GM23248 (cell line): ENCODE measurements at regions not wholly inside any gene's neighbourhood (a gene's known extent, or its start where the extent isn't known, plus 50 kb on each side); places are given as distances from the start of the nearest gene placed in this dataset.

ENCODE experiments used
- DNase-seq: peaks from one replicate; pipeline ENCODE4 v3.0.0-alpha.2; 2015
- H2AFZ ChIP-seq: fragments of 200-600 bp; sonication (generic); 2 replicates; pipeline ENCODE4 v1.6.1; 2016; ENCODE audit warnings: antibody characterized with exemption
- H3F3A ChIP-seq: fragments of 200-600 bp; sonication (generic); 2 replicates; pipeline ENCODE4 v1.6.1; 2016; ENCODE audit warnings: mild to moderate bottlenecking, antibody characterized with exemption, mixed run types; ENCODE audit not compliant: insufficient read depth
- H3K27ac ChIP-seq: fragments of 200-600 bp; sonication (generic); 2 replicates; pipeline ENCODE4 v1.5.1; 2016; ENCODE audit warnings: mild to moderate bottlenecking
- H3K27me3 ChIP-seq: fragments of 200-600 bp; sonication (generic); replicated peaks from 2 replicates; pipeline ENCODE4 v1.6.1; 2016; ENCODE audit warnings: mild to moderate bottlenecking; ENCODE audit not compliant: insufficient read depth
- H3K36me3 ChIP-seq: fragments of 200-600 bp; sonication (generic); 2 replicates; pipeline ENCODE4 v1.6.1; 2016; ENCODE audit warnings: low read depth, mild to moderate bottlenecking
- H3K4me1 ChIP-seq: fragments of 200-600 bp; sonication (generic); 2 replicates; pipeline ENCODE4 v1.6.1; 2016; ENCODE audit warnings: mild to moderate bottlenecking; ENCODE audit not compliant: insufficient read depth
- H3K4me2 ChIP-seq: fragments of 200-600 bp; sonication (generic); one replicate; pipeline ENCODE4 v1.6.1; 2016; ENCODE audit warnings: mild to moderate bottlenecking; ENCODE audit not compliant: unreplicated experiment
- H3K4me3 ChIP-seq: fragments of 200-600 bp; sonication (generic); 2 replicates; pipeline ENCODE4 v1.5.1; 2016; ENCODE audit warnings: mild to moderate bottlenecking
- H3K79me2 ChIP-seq: fragments of 200-600 bp; sonication (generic); 2 replicates; pipeline ENCODE4 v1.6.1; 2016; ENCODE audit warnings: mild to moderate bottlenecking; ENCODE audit not compliant: insufficient read depth
- H3K9ac ChIP-seq: fragments of 200-600 bp; sonication (generic); 2 replicates; pipeline ENCODE4 v1.6.1; 2016; ENCODE audit warnings: mild to moderate bottlenecking
- H3K9me2 ChIP-seq: fragments of 200-600 bp; sonication (generic); 2 replicates; pipeline ENCODE4 v1.6.1; 2016; ENCODE audit warnings: mixed run types, mild to moderate bottlenecking, moderate library complexity; ENCODE audit not compliant: insufficient read depth
- H3K9me3 ChIP-seq: fragments of 200-600 bp; sonication (generic); one replicate; pipeline ENCODE4 v1.6.1; 2017; ENCODE audit warnings: low read depth
- H4K20me1 ChIP-seq: fragments of 200-600 bp; sonication (generic); 2 replicates; pipeline ENCODE4 v1.6.0; 2016; ENCODE audit not compliant: insufficient read depth
- EZH2 ChIP-seq: fragments of 200-600 bp; sonication (generic); IDR thresholded peaks from 2 replicates; pipeline ENCODE4 v1.6.1; 2018; ENCODE audit warnings: antibody characterized with exemption, mild to moderate bottlenecking; ENCODE audit not compliant: insufficient read depth, poor library complexity, severe bottlenecking
- EZH2phosphoT487 ChIP-seq: fragments of 200-600 bp; sonication (generic); IDR thresholded peaks from 2 replicates; pipeline ENCODE4 v1.6.1; 2018; ENCODE audit warnings: antibody characterized with exemption, moderate library complexity, mild to moderate bottlenecking, low read depth; ENCODE audit not compliant: insufficient read depth
- WGBS, 2 experiments: methylation state at CpG; one replicate each; pipeline ENCODE4 v1.1.6; 2015 to 2017; ENCODE audit warnings: low lambda C conversion rate in 2 of 2, low coverage in 1 of 2; ENCODE audit errors: missing lambda C conversion rate in 2 of 2; 5-methylcytosine and 5-hydroxymethylcytosine counted together
- in situ Hi-C: fragments of 300-500 bp; cut with MboI; formaldehyde crosslinking; loops from 2 replicates; pipeline ENCODE4 v1.15.0; 2020

- Histone ChIP-seq H3K27me3 (no peaks in the 10 kb centered on the region), H3K36me3 (no peaks in the 10 kb centered on the region), H3F3A (no peaks in the 10 kb centered on the region), H4K20me1 (no peaks in the 10 kb centered on the region), H3K4me1 (no peaks in the 10 kb centered on the region), H3K4me3 (no peak overlapping the region), H3K4me2 (no peak overlapping the region), H3K27ac (no peak overlapping the region), H2AFZ (no peak overlapping the region), H3K9me3 (no peaks in the 10 kb centered on the region), H3K79me2 (no peaks in the 10 kb centered on the region), H3K9me2 (no peaks in the 10 kb centered on the region), H3K9ac (no peak overlapping the region)
- WGBS, 2 experiments, result 28 to 34% methylated on average over 5 of the region's 5 CpGs
- no peak for DNase-seq
- in situ Hi-C loops, result no loop called here
- TF ChIP-seq EZH2phosphoT487 (no peak), EZH2 (no peak)
Observed at GRCh38 chrX:122252454-122252853, 931.6 kb upstream of the GRIA3 start.

- in situ Hi-C loops, result no loop called here
- Histone ChIP-seq H3K4me2 (no peak overlapping the region), H3K9me3 (no peaks in the 10 kb centered on the region), H3K9ac (no peak overlapping the region), H3K9me2 (no peaks in the 10 kb centered on the region), H3K27me3 (no peaks in the 10 kb centered on the region), H3K79me2 (no peaks in the 10 kb centered on the region), H3F3A (no peaks in the 10 kb centered on the region), H3K4me3 (no peak overlapping the region), H2AFZ (no peak overlapping the region), H3K4me1 (peaks cover 5% of the 10 kb centered on the region), H3K36me3 (no peaks in the 10 kb centered on the region), H3K27ac (no peak overlapping the region), H4K20me1 (no peaks in the 10 kb centered on the region)
- TF ChIP-seq EZH2 (no peak), EZH2phosphoT487 (no peak)
- DNase-seq, result no peak
Observed at GRCh38 chrX:122268353-122268752, 915.7 kb upstream of the GRIA3 start.

GRCh38 chrX:122269243-122269781 is 914.8 kb upstream of the GRIA3 start:
- peak; percentile 44 for DNase-seq
- in situ Hi-C loops, result no loop called here
- TF ChIP-seq EZH2 (no peak), EZH2phosphoT487 (no peak)

GRCh38 chrX:122270809-122271494 is 913.1 kb upstream of the GRIA3 start:
- TF ChIP-seq EZH2phosphoT487 (no peak), EZH2 (no peak)
- Histone ChIP-seq H2AFZ (no peak overlapping the region), H3K9me2 (no peaks in the 10 kb centered on the region), H3K9ac (no peak overlapping the region), H3K9me3 (no peaks in the 10 kb centered on the region), H3K27me3 (no peaks in the 10 kb centered on the region), H3K79me2 (no peaks in the 10 kb centered on the region), H3K4me1 (peaks cover 5% of the 10 kb centered on the region), H3K27ac (no peak overlapping the region), H4K20me1 (no peaks in the 10 kb centered on the region), H3K4me2 (no peak overlapping the region), H3F3A (no peaks in the 10 kb centered on the region), H3K4me3 (no peak overlapping the region), H3K36me3 (no peaks in the 10 kb centered on the region)
- WGBS, 2 experiments, result 64 to 70% methylated on average over 6 to 7 of the region's 7 CpGs
- no peak for DNase-seq
- in situ Hi-C loops, result no loop called here

More at GRCh38 chrX:122269243-122269781, 914.8 kb upstream of the GRIA3 start:
- Histone ChIP-seq H3F3A (no peaks in the 10 kb centered on the region), H3K27me3 (no peaks in the 10 kb centered on the region), H3K4me3 (no peak overlapping the region), H3K4me2 (no peak overlapping the region), H4K20me1 (no peaks in the 10 kb centered on the region), H2AFZ (no peak overlapping the region), H3K4me1 (peaks cover 5% of the 10 kb centered on the region), H3K27ac (peak overlapping the region; percentile 46), H3K9ac (no peak overlapping the region), H3K9me2 (no peaks in the 10 kb centered on the region), H3K9me3 (no peaks in the 10 kb centered on the region), H3K36me3 (no peaks in the 10 kb centered on the region), H3K79me2 (no peaks in the 10 kb centered on the region)
